ENCODE measurements at regions not wholly inside any gene's neighbourhood (a gene's known extent, or its start where the extent isn't known, plus 50 kb on each side); places are given as distances from the start of the nearest gene placed in this dataset.

- TF ChIP-seq KDM3A (CRISPR knock-in tag; IDR thresholded peaks at IDR 0.05; ENCODE audit: low read depth) = no peak
- TF ChIP-seq SRY (CRISPR knock-in tag; IDR thresholded peaks at IDR 0.05) = no peak
- TF ChIP-seq DPF2 (CRISPR knock-in tag; IDR thresholded peaks at IDR 0.05; ENCODE audit: borderline replicate concordance, low read depth) = no peak
- TF ChIP-seq ZNF772 (CRISPR knock-in tag; IDR thresholded peaks at IDR 0.05) = no peak
- TF ChIP-seq, protein P1, sequence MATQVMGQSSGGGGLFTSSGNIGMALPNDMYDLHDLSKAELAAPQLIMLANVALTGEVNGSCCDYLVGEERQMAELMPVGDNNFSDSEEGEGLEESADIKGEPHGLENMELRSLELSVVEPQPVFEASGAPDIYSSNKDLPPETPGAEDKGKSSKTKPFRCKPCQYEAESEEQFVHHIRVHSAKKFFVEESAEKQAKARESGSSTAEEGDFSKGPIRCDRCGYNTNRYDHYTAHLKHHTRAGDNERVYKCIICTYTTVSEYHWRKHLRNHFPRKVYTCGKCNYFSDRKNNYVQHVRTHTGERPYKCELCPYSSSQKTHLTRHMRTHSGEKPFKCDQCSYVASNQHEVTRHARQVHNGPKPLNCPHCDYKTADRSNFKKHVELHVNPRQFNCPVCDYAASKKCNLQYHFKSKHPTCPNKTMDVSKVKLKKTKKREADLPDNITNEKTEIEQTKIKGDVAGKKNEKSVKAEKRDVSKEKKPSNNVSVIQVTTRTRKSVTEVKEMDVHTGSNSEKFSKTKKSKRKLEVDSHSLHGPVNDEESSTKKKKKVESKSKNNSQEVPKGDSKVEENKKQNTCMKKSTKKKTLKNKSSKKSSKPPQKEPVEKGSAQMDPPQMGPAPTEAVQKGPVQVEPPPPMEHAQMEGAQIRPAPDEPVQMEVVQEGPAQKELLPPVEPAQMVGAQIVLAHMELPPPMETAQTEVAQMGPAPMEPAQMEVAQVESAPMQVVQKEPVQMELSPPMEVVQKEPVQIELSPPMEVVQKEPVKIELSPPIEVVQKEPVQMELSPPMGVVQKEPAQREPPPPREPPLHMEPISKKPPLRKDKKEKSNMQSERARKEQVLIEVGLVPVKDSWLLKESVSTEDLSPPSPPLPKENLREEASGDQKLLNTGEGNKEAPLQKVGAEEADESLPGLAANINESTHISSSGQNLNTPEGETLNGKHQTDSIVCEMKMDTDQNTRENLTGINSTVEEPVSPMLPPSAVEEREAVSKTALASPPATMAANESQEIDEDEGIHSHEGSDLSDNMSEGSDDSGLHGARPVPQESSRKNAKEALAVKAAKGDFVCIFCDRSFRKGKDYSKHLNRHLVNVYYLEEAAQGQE (IDR thresholded peaks at IDR 0.05; ENCODE audit: borderline replicate concordance in 1 of 2, low read depth in 1 of 2, low read length in 2 of 2) = no peak
Measured at GRCh38 chr1:61604261-61604660, 120.7 kb downstream of the TM2D1 start (continued).

- H3K4me2 ChIP-seq (ENCODE audit: low read depth, low read length) = no peak overlapping the region
- no peaks in the 10 kb centered on the region for H3K9me3 ChIP-seq (ENCODE audit: low read length)
- no peaks in the 10 kb centered on the region for H4K20me1 ChIP-seq (ENCODE audit: insufficient read depth, low read length)
- ATAC-seq = no peak
- H3K27ac ChIP-seq (ENCODE audit: extremely low read length, insufficient read depth, low read length) = no peak overlapping the region
- no TSS peak for BruUV-seq (replicated peaks)
- 21% methylated on average over 3 of the region's 3 CpGs for WGBS (ENCODE audit: low lambda C conversion rate)
- FAIRE-seq = no peak
- POLR2A ChIA-PET = no interaction called here
- H3K4me3 ChIP-seq (replicated peaks in 1 of 3; ENCODE audit: insufficient read depth in 1 of 3, low read depth in 2 of 3, low read length in 3 of 3) = no peak overlapping the region
- intact Hi-C loops (cut with micrococcal nuclease; ENCODE audit: unreplicated experiment) (no loop called here), in situ Hi-C loops (cut with HindIII; ENCODE audit: extremely low pct_ligation_motif_present, low pct_unique_long_range_greater_than_20kb) (no loop called here)
- no peak overlapping the region for H2AFZ ChIP-seq (ENCODE audit: low read length)
- no peaks in the 10 kb centered on the region for H3K36me3 ChIP-seq (replicated peaks in 1 of 2; ENCODE audit: control insufficient read depth in 1 of 2, insufficient read depth in 2 of 2, low read length in 2 of 2)
- DNase-seq (ENCODE audit: low spot score) = no peak
- no peak overlapping the region for H3K9ac ChIP-seq (ENCODE audit: insufficient read depth, low read depth, low read length)
- peaks cover 0 to 12% of the 10 kb centered on the region in 2 experiments; a peak in 2 of 5 replicates for H3K27me3 ChIP-seq (ENCODE audit: control insufficient read depth in 1 of 2, insufficient read depth in 2 of 2, low read length in 2 of 2)
- no peaks in the 10 kb centered on the region for H3K4me1 ChIP-seq (ENCODE audit: insufficient read depth, low read length)
- H3K79me2 ChIP-seq (ENCODE audit: insufficient read depth, low read length) = no peaks in the 10 kb centered on the region
- TF ChIP-seq ZNF629 (CRISPR knock-in tag; conservative IDR thresholded peaks at IDR 0.05) (peak; percentile 51), THYN1 (CRISPR knock-in tag; IDR thresholded peaks at IDR 0.05; ENCODE audit: borderline replicate concordance, low read depth) (no peak), ZFX (CRISPR knock-in tag; IDR thresholded peaks at IDR 0.05; ENCODE audit: low read depth) (no peak)
- TF ChIP-seq, protein P2, sequence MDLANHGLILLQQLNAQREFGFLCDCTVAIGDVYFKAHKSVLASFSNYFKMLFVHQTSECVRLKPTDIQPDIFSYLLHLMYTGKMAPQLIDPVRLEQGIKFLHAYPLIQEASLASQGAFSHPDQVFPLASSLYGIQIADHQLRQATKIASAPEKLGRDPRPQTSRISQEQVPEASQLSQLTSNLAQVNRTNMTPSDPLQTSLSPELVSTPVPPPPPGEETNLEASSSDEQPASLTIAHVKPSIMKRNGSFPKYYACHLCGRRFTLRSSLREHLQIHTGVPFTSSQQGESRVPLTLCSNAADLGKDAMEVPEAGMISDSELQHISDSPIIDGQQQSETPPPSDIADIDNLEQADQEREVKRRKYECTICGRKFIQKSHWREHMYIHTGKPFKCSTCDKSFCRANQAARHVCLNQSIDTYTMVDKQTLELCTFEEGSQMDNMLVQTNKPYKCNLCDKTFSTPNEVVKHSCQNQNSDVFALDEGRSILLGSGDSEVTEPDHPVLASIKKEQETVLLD (CRISPR knock-in tag; IDR thresholded peaks at IDR 0.05; ENCODE audit: low read depth) = no peak
- CTCF ChIA-PET (ENCODE audit: low intra/inter-chr PET ratio, low total read pairs) = no interaction called here
Measured at GRCh38 chr1:61602663-61603062, 122.3 kb downstream of the TM2D1 start.

Data from HepG2 (cell line).